ENCODE measurements at regions not wholly inside any gene's neighbourhood (a gene's known extent, or its start where the extent isn't known, plus 50 kb on each side); places are given as distances from the start of the nearest gene placed in this dataset.

DNA sequence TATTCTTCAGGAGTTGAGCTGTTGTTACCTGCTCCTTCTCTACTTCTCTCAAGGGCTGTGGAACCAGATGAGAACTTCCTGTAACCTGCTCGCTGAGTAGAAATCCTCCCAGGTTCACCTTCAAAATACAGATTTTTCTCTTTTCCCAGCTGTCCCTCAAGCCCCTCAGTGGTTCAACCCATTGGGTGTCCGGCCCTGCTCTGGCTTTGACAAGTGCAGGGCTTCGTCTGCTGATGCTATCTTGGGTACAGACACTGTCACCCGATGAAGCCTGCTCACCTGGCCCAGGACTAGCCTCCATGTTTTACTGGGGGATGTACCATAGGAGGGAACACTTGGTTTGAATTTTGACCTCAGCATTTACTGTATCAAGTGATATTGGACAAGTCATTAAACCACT lies 490.4 kb downstream of the IRX1 start:
- TF ChIP-seq, protein P1, sequence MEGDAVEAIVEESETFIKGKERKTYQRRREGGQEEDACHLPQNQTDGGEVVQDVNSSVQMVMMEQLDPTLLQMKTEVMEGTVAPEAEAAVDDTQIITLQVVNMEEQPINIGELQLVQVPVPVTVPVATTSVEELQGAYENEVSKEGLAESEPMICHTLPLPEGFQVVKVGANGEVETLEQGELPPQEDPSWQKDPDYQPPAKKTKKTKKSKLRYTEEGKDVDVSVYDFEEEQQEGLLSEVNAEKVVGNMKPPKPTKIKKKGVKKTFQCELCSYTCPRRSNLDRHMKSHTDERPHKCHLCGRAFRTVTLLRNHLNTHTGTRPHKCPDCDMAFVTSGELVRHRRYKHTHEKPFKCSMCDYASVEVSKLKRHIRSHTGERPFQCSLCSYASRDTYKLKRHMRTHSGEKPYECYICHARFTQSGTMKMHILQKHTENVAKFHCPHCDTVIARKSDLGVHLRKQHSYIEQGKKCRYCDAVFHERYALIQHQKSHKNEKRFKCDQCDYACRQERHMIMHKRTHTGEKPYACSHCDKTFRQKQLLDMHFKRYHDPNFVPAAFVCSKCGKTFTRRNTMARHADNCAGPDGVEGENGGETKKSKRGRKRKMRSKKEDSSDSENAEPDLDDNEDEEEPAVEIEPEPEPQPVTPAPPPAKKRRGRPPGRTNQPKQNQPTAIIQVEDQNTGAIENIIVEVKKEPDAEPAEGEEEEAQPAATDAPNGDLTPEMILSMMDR (IDR thresholded peaks at IDR 0.05; ENCODE audit: insufficient read depth, low read length), result no peak
- TF ChIP-seq POLR2AphosphoS5 (IDR thresholded peaks at IDR 0.05; ENCODE audit: low read depth), result no peak
- TF ChIP-seq, protein P2, sequence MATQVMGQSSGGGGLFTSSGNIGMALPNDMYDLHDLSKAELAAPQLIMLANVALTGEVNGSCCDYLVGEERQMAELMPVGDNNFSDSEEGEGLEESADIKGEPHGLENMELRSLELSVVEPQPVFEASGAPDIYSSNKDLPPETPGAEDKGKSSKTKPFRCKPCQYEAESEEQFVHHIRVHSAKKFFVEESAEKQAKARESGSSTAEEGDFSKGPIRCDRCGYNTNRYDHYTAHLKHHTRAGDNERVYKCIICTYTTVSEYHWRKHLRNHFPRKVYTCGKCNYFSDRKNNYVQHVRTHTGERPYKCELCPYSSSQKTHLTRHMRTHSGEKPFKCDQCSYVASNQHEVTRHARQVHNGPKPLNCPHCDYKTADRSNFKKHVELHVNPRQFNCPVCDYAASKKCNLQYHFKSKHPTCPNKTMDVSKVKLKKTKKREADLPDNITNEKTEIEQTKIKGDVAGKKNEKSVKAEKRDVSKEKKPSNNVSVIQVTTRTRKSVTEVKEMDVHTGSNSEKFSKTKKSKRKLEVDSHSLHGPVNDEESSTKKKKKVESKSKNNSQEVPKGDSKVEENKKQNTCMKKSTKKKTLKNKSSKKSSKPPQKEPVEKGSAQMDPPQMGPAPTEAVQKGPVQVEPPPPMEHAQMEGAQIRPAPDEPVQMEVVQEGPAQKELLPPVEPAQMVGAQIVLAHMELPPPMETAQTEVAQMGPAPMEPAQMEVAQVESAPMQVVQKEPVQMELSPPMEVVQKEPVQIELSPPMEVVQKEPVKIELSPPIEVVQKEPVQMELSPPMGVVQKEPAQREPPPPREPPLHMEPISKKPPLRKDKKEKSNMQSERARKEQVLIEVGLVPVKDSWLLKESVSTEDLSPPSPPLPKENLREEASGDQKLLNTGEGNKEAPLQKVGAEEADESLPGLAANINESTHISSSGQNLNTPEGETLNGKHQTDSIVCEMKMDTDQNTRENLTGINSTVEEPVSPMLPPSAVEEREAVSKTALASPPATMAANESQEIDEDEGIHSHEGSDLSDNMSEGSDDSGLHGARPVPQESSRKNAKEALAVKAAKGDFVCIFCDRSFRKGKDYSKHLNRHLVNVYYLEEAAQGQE (IDR thresholded peaks at IDR 0.05; ENCODE audit: insufficient replicate concordance, low read depth), result no peak
- TF ChIP-seq GABPA (IDR thresholded peaks at IDR 0.05; ENCODE audit: low read depth), result no peak
